Fibroblast of lung (primary cell): ENCODE measurements at regions not wholly inside any gene's neighbourhood (a gene's known extent, or its start where the extent isn't known, plus 50 kb on each side); places are given as distances from the start of the nearest gene placed in this dataset.
A peak's percentile ranks its signal among the peaks of the same experiment; 100 is the strongest.

ENCODE experiments used
- DNase-seq, 2 donors: peaks; one replicate each; pipeline versions ENCODE4 v3.0.0 to v3.0.0-alpha.2; 2010; ENCODE audit warnings: low read depth in 2 of 2
- H2AFZ ChIP-seq: 2 replicates; pipeline ENCODE4 v1.5.1; 2012; ENCODE audit warnings: low read length, control low read depth, inconsistent platforms
- H3K27ac ChIP-seq: 2 replicates; pipeline ENCODE4 v1.5.1; 2011; ENCODE audit warnings: low read length, control low read depth; ENCODE audit not compliant: insufficient read depth
- H3K27me3 ChIP-seq: 2 replicates; pipeline ENCODE4 v1.5.1; 2011; ENCODE audit warnings: mild to moderate bottlenecking, low read length; ENCODE audit not compliant: control insufficient read depth, insufficient read depth
- H3K36me3 ChIP-seq: 2 replicates; pipeline ENCODE4 v1.5.1; 2011; ENCODE audit warnings: low read length; ENCODE audit not compliant: control insufficient read depth, insufficient read depth
- H3K4me1 ChIP-seq: 2 replicates; pipeline ENCODE4 v1.5.1; 2011; ENCODE audit warnings: low read length; ENCODE audit not compliant: control insufficient read depth, insufficient read depth; ENCODE audit errors: extremely low read depth
- H3K4me2 ChIP-seq: 2 replicates; pipeline ENCODE4 v1.5.1; 2011; ENCODE audit warnings: low read length, control low read depth; ENCODE audit not compliant: insufficient read depth; ENCODE audit errors: extremely low read depth
- H3K4me3 ChIP-seq, 4 experiments: fragments of 200-600 bp in 1 of 4; sonication (generic) in 1 of 4; replicated peaks in 1 of 4; 2 replicates each; pipeline ENCODE4 v1.5.1; 2011 to 2016; ENCODE audit warnings: low read length in 4 of 4, low read depth in 3 of 4, mild to moderate bottlenecking in 3 of 4, control low read depth in 2 of 4, inconsistent platforms in 1 of 4, mixed read lengths in 1 of 4; ENCODE audit not compliant: insufficient read depth in 1 of 4; ENCODE audit errors: control extremely low read depth in 1 of 4
- H3K79me2 ChIP-seq: 2 replicates; pipeline ENCODE4 v1.5.1; 2012; ENCODE audit warnings: mild to moderate bottlenecking, low read length, inconsistent platforms; ENCODE audit not compliant: control insufficient read depth, insufficient read depth
- H3K9ac ChIP-seq: 2 replicates; pipeline ENCODE4 v1.5.1; 2011; ENCODE audit warnings: mild to moderate bottlenecking, low read length, control low read depth; ENCODE audit not compliant: insufficient read depth
- H3K9me3 ChIP-seq: 2 replicates; pipeline ENCODE4 v1.5.1; 2012; ENCODE audit warnings: low read depth, low read length; ENCODE audit not compliant: control insufficient read depth, insufficient read depth
- H4K20me1 ChIP-seq: 2 replicates; pipeline ENCODE4 v1.5.1; 2011; ENCODE audit warnings: low read length; ENCODE audit not compliant: control insufficient read depth, insufficient read depth; ENCODE audit errors: extremely low read depth
- CTCF ChIP-seq, 2 donors: IDR thresholded peaks in 1 of 2; conservative IDR thresholded peaks in 1 of 2; 1 replicate in 1 of 2; 2 replicates in 1 of 2; pipeline ENCODE4 v1.5.1; 2011 to 2012; ENCODE audit warnings: low read length in 2 of 2, control low read depth in 1 of 2, inconsistent platforms in 1 of 2, low read depth in 1 of 2, mild to moderate bottlenecking in 1 of 2
- EZH2 ChIP-seq: IDR thresholded peaks from 2 replicates; pipeline ENCODE4 v1.5.1; 2012; ENCODE audit warnings: low read length, control low read depth, mild to moderate bottlenecking; ENCODE audit errors: missing control alignments

GRCh38 chr4:128590773-128591172 is 218.7 kb upstream of the JADE1 start:
- peak in 1 of 2 donors; percentile 59 for DNase-seq
- Histone ChIP-seq H3K9me3 (no peaks in the 10 kb centered on the region), H3K9ac (no peak overlapping the region), H3K27ac (no peak overlapping the region), H3K79me2 (no peaks in the 10 kb centered on the region), H3K4me2 (no peak overlapping the region), H4K20me1 (no peaks in the 10 kb centered on the region), H3K4me1 (no peaks in the 10 kb centered on the region), H3K4me3 (no peak overlapping the region), H2AFZ (no peak overlapping the region), H3K36me3 (no peaks in the 10 kb centered on the region), H3K27me3 (no peaks in the 10 kb centered on the region)
- TF ChIP-seq EZH2: no peak
- no peak for TF ChIP-seq CTCF (conservative IDR thresholded peaks at IDR 0.05 in 1 of 2, IDR thresholded peaks at IDR 0.05 in 1 of 2; ENCODE audit: low read depth in 1 of 2, low read length in 2 of 2)

- Histone ChIP-seq H3K4me1 (no peaks in the 10 kb centered on the region), H4K20me1 (no peaks in the 10 kb centered on the region), H2AFZ (no peak overlapping the region), H3K27ac (no peak overlapping the region), H3K27me3 (no peaks in the 10 kb centered on the region), H3K9me3 (no peaks in the 10 kb centered on the region), H3K79me2 (no peaks in the 10 kb centered on the region), H3K9ac (no peak overlapping the region), H3K4me3 (no peak overlapping the region), H3K4me2 (no peak overlapping the region), H3K36me3 (no peaks in the 10 kb centered on the region)
- no peak for DNase-seq
- TF ChIP-seq EZH2: no peak
- TF ChIP-seq CTCF (conservative IDR thresholded peaks at IDR 0.05 in 1 of 2, IDR thresholded peaks at IDR 0.05 in 1 of 2; ENCODE audit: low read depth in 1 of 2, low read length in 2 of 2): no peak
Measured at GRCh38 chr4:128590034-128590740, 219.3 kb upstream of the JADE1 start.

- H3K4me3 ChIP-seq: no peak overlapping the region
- H3K79me2 ChIP-seq: no peaks in the 10 kb centered on the region
- H2AFZ ChIP-seq: no peak overlapping the region
- no peak overlapping the region for H3K4me2 ChIP-seq
- no peak for TF ChIP-seq CTCF (conservative IDR thresholded peaks at IDR 0.05 in 1 of 2, IDR thresholded peaks at IDR 0.05 in 1 of 2; ENCODE audit: low read depth in 1 of 2, low read length in 2 of 2)
- no peak for TF ChIP-seq EZH2
- no peak overlapping the region for H3K9ac ChIP-seq
- H3K27ac ChIP-seq: no peak overlapping the region
- no peak for DNase-seq
- H3K9me3 ChIP-seq: no peaks in the 10 kb centered on the region
- no peaks in the 10 kb centered on the region for H3K4me1 ChIP-seq
- H3K36me3 ChIP-seq: no peaks in the 10 kb centered on the region
- H4K20me1 ChIP-seq: no peaks in the 10 kb centered on the region
- no peaks in the 10 kb centered on the region for H3K27me3 ChIP-seq
Measured at GRCh38 chr4:128589384-128589965, 220.0 kb upstream of the JADE1 start.
